WTC11 (cell line): ENCODE measurements at regions not wholly inside any gene's neighbourhood (a gene's known extent, or its start where the extent isn't known, plus 50 kb on each side); places are given as distances from the start of the nearest gene placed in this dataset.

Source experiments
- ATF1 ChIP-seq: sonication (generic); formaldehyde crosslinking; IDR thresholded peaks from 2 replicates; pipeline ENCODE4 v1.8.1; 2023; ENCODE audit warnings: mild to moderate bottlenecking, moderate library complexity, missing genetic modification reagents
- CREM ChIP-seq: sonication (generic); formaldehyde crosslinking; IDR thresholded peaks from 2 replicates; pipeline ENCODE4 v1.8.1; 2022; ENCODE audit warnings: mild to moderate bottlenecking, missing genetic modification reagents, moderate library complexity
- ETV6 ChIP-seq: sonication (generic); formaldehyde crosslinking; IDR thresholded peaks from 2 replicates; pipeline ENCODE4 v1.8.1; 2022; ENCODE audit warnings: mild to moderate bottlenecking, missing genetic modification reagents
- TCF7 ChIP-seq: sonication (generic); formaldehyde crosslinking; IDR thresholded peaks from 2 replicates; pipeline ENCODE4 v1.8.0; 2022; ENCODE audit warnings: mild to moderate bottlenecking, low read depth, missing genetic modification reagents, moderate library complexity
- ZNF317 ChIP-seq: sonication (generic); formaldehyde crosslinking; IDR thresholded peaks from 2 replicates; pipeline ENCODE4 v1.8.1; 2023; ENCODE audit warnings: low read depth, mild to moderate bottlenecking, moderate library complexity, missing genetic modification reagents, borderline replicate concordance
- TF ChIP-seq, protein P1 (sequence below): fragments of 200-600 bp; IDR thresholded peaks from 2 replicates; pipeline ENCODE4 v1.8.0; 2022; ENCODE audit warnings: antibody characterized with exemption
- TF ChIP-seq, protein P2 (sequence below): sonication (generic); formaldehyde crosslinking; IDR thresholded peaks from 2 replicates; pipeline ENCODE4 v1.8.1; 2023; ENCODE audit warnings: mild to moderate bottlenecking, missing genetic modification reagents, moderate library complexity
- TF ChIP-seq, protein P3 (sequence below): sonication (generic); formaldehyde crosslinking; conservative IDR thresholded peaks from 2 replicates; pipeline ENCODE4 v1.8.1; 2022; ENCODE audit warnings: mild to moderate bottlenecking, missing genetic modification reagents
- TF ChIP-seq, protein P4 (sequence below): sonication (generic); formaldehyde crosslinking; IDR thresholded peaks from 2 replicates; pipeline ENCODE4 v1.8.1; 2022; ENCODE audit warnings: missing genetic modification reagents, borderline replicate concordance
- TF ChIP-seq, protein P5 (sequence below): sonication (generic); formaldehyde crosslinking; IDR thresholded peaks from 2 replicates; pipeline ENCODE4 v1.8.1; 2022; ENCODE audit warnings: low read depth, mild to moderate bottlenecking, moderate library complexity, missing genetic modification reagents, borderline replicate concordance
- TF ChIP-seq, protein P6 (sequence below): sonication (generic); formaldehyde crosslinking; IDR thresholded peaks from 2 replicates; pipeline ENCODE4 v1.8.1; 2023; ENCODE audit warnings: mild to moderate bottlenecking, missing genetic modification reagents, moderate library complexity

DNA sequence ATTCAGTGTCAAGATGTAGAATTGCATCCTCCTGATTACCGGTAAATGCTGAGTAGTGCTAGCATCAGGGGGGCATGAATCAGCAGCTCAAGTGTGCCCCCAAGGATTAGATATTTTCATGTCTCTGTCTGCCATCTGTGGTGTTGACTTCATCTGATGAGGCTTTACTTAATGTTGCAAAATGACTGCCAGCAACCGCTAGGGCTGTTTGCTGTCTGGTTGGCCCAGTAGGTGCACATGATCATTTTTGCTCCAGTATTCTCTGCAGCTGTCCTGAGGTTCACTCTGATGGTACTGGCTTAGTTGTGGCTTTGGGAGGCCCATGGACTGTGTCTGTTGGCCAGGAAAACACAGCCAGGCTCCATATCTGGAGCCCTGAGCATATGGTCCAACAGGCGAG is 316.4 kb downstream of the SOX2 start:
- TF ChIP-seq, protein P1, sequence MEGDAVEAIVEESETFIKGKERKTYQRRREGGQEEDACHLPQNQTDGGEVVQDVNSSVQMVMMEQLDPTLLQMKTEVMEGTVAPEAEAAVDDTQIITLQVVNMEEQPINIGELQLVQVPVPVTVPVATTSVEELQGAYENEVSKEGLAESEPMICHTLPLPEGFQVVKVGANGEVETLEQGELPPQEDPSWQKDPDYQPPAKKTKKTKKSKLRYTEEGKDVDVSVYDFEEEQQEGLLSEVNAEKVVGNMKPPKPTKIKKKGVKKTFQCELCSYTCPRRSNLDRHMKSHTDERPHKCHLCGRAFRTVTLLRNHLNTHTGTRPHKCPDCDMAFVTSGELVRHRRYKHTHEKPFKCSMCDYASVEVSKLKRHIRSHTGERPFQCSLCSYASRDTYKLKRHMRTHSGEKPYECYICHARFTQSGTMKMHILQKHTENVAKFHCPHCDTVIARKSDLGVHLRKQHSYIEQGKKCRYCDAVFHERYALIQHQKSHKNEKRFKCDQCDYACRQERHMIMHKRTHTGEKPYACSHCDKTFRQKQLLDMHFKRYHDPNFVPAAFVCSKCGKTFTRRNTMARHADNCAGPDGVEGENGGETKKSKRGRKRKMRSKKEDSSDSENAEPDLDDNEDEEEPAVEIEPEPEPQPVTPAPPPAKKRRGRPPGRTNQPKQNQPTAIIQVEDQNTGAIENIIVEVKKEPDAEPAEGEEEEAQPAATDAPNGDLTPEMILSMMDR = no peak
- TF ChIP-seq, protein P2, sequence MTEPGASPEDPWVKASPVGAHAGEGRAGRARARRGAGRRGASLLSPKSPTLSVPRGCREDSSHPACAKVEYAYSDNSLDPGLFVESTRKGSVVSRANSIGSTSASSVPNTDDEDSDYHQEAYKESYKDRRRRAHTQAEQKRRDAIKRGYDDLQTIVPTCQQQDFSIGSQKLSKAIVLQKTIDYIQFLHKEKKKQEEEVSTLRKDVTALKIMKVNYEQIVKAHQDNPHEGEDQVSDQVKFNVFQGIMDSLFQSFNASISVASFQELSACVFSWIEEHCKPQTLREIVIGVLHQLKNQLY = no peak
- TF ChIP-seq TCF7 = no peak
- TF ChIP-seq, protein P3, sequence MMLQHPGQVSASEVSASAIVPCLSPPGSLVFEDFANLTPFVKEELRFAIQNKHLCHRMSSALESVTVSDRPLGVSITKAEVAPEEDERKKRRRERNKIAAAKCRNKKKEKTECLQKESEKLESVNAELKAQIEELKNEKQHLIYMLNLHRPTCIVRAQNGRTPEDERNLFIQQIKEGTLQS (CRISPR knock-in tag) = no peak
- TF ChIP-seq CREM (CRISPR knock-in tag) = no peak
- no peak for TF ChIP-seq ATF1 (CRISPR knock-in tag)
- TF ChIP-seq, protein P4, sequence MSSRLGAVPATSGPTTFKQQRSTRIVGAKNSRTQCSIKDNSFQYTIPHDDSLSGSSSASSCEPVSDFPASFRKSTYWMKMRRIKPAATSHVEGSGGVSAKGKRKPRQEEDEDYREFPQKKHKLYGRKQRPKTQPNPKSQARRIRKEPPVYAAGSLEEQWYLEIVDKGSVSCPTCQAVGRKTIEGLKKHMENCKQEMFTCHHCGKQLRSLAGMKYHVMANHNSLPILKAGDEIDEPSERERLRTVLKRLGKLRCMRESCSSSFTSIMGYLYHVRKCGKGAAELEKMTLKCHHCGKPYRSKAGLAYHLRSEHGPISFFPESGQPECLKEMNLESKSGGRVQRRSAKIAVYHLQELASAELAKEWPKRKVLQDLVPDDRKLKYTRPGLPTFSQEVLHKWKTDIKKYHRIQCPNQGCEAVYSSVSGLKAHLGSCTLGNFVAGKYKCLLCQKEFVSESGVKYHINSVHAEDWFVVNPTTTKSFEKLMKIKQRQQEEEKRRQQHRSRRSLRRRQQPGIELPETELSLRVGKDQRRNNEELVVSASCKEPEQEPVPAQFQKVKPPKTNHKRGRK (CRISPR knock-in tag) = no peak
- TF ChIP-seq ETV6 (CRISPR knock-in tag) = no peak
- TF ChIP-seq ZNF317 (CRISPR knock-in tag) = no peak
- TF ChIP-seq, protein P5, sequence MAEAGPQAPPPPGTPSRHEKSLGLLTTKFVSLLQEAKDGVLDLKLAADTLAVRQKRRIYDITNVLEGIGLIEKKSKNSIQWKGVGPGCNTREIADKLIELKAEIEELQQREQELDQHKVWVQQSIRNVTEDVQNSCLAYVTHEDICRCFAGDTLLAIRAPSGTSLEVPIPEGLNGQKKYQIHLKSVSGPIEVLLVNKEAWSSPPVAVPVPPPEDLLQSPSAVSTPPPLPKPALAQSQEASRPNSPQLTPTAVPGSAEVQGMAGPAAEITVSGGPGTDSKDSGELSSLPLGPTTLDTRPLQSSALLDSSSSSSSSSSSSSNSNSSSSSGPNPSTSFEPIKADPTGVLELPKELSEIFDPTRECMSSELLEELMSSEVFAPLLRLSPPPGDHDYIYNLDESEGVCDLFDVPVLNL = no peak
- TF ChIP-seq, protein P6, sequence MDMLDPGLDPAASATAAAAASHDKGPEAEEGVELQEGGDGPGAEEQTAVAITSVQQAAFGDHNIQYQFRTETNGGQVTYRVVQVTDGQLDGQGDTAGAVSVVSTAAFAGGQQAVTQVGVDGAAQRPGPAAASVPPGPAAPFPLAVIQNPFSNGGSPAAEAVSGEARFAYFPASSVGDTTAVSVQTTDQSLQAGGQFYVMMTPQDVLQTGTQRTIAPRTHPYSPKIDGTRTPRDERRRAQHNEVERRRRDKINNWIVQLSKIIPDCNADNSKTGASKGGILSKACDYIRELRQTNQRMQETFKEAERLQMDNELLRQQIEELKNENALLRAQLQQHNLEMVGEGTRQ (CRISPR knock-in tag) = no peak
